OCI-LY1 (cell line): ENCODE measurements at regions not wholly inside any gene's neighbourhood (a gene's known extent, or its start where the extent isn't known, plus 50 kb on each side); places are given as distances from the start of the nearest gene placed in this dataset.

Experiments used
- H2AFZ ChIP-seq: fragments of 200-600 bp; sonication (generic), shearing (Covaris generic); 2 replicates; pipeline ENCODE4 v1.6.0; 2014; ENCODE audit warnings: antibody characterized with exemption, mild to moderate bottlenecking, low read length
- H3F3A ChIP-seq: fragments of 200-600 bp; sonication (generic), shearing (Covaris generic); 2 replicates; pipeline ENCODE4 v1.6.0; 2014; ENCODE audit warnings: mild to moderate bottlenecking, antibody characterized with exemption, low read length, moderate library complexity; ENCODE audit not compliant: insufficient read depth
- H3K27ac ChIP-seq: fragments of 200-600 bp; sonication (generic); 2 replicates; pipeline ENCODE4 v1.5.1; 2014; ENCODE audit warnings: low read length, mixed run types, mild to moderate bottlenecking, low read depth; ENCODE audit not compliant: poor library complexity, severe bottlenecking
- H3K27me3 ChIP-seq: fragments of 200-600 bp; sonication (generic); 2 replicates; pipeline ENCODE4 v1.6.0; 2014; ENCODE audit warnings: antibody characterized with exemption, mild to moderate bottlenecking, low read length, moderate library complexity; ENCODE audit not compliant: insufficient read depth
- H3K36me3 ChIP-seq: fragments of 200-600 bp; sonication (generic); 2 replicates; pipeline ENCODE4 v1.6.1; 2014; ENCODE audit warnings: mild to moderate bottlenecking, antibody characterized with exemption, low read length, moderate library complexity, mixed read lengths; ENCODE audit not compliant: insufficient read depth
- H3K4me1 ChIP-seq: fragments of 200-600 bp; sonication (generic); 2 replicates; pipeline ENCODE4 v1.5.1; 2014; ENCODE audit warnings: mild to moderate bottlenecking, low read length, moderate library complexity; ENCODE audit not compliant: insufficient read depth, severe bottlenecking
- H3K4me2 ChIP-seq: fragments of 200-600 bp; sonication (generic), shearing (Covaris generic); 2 replicates; pipeline ENCODE4 v1.6.1; 2014; ENCODE audit warnings: low read length
- H3K4me3 ChIP-seq: fragments of 200-600 bp; sonication (generic); 2 replicates; pipeline ENCODE4 v1.5.1; 2014; ENCODE audit warnings: low read length, low read depth, mild to moderate bottlenecking, mixed read lengths; ENCODE audit not compliant: poor library complexity, severe bottlenecking
- H3K79me2 ChIP-seq: fragments of 200-600 bp; shearing (Covaris generic); 2 replicates; pipeline ENCODE4 v1.6.1; 2016; ENCODE audit warnings: mixed run types, low read length, mixed read lengths; ENCODE audit not compliant: insufficient read depth
- H3K9ac ChIP-seq: fragments of 200-600 bp; sonication (generic), shearing (Covaris generic); 2 replicates; pipeline ENCODE4 v1.6.1; 2014; ENCODE audit warnings: mild to moderate bottlenecking, low read length, mixed read lengths
- H3K9me2 ChIP-seq: fragments of 200-600 bp; sonication (generic), shearing (Covaris generic); 2 replicates; pipeline ENCODE4 v1.6.1; 2014; ENCODE audit warnings: low read depth, mild to moderate bottlenecking, low read length, mixed read lengths
- H3K9me3 ChIP-seq: fragments of 200-600 bp; shearing (Covaris generic); 2 replicates; pipeline ENCODE4 v1.6.1; 2014; ENCODE audit warnings: low read length, mixed read lengths
- H4K20me1 ChIP-seq: fragments of 200-600 bp; sonication (generic), shearing (Covaris generic); 2 replicates; pipeline ENCODE4 v1.6.0; 2016; ENCODE audit warnings: mild to moderate bottlenecking, low read length; ENCODE audit not compliant: insufficient read depth
- EZH2 ChIP-seq: fragments of 200-600 bp; sonication (generic), shearing (Covaris generic); IDR thresholded peaks from 2 replicates; pipeline ENCODE4 v1.8.0; 2017; ENCODE audit warnings: borderline replicate concordance, mixed run types, mild to moderate bottlenecking, antibody characterized with exemption, low read length, moderate library complexity, mixed read lengths
- TF ChIP-seq, protein P1 (sequence below): fragments of 200-600 bp; sonication (generic), shearing (Covaris generic); IDR thresholded peaks from 2 replicates; pipeline ENCODE4 v1.5.1; 2017; ENCODE audit warnings: mild to moderate bottlenecking, antibody characterized with exemption, low read length, moderate library complexity, mixed read lengths

- Histone ChIP-seq H3K27ac (no peak overlapping the region), H3K27me3 (no peaks in the 10 kb centered on the region), H3K4me3 (no peak overlapping the region), H4K20me1 (no peaks in the 10 kb centered on the region), H3F3A (no peaks in the 10 kb centered on the region), H3K9ac (no peak overlapping the region), H3K4me1 (no peaks in the 10 kb centered on the region), H3K9me2 (no peaks in the 10 kb centered on the region), H2AFZ (no peak overlapping the region), H3K4me2 (no peak overlapping the region), H3K9me3 (no peaks in the 10 kb centered on the region), H3K79me2 (no peaks in the 10 kb centered on the region), H3K36me3 (no peaks in the 10 kb centered on the region)
- TF ChIP-seq EZH2 = no peak
- TF ChIP-seq, protein P1, sequence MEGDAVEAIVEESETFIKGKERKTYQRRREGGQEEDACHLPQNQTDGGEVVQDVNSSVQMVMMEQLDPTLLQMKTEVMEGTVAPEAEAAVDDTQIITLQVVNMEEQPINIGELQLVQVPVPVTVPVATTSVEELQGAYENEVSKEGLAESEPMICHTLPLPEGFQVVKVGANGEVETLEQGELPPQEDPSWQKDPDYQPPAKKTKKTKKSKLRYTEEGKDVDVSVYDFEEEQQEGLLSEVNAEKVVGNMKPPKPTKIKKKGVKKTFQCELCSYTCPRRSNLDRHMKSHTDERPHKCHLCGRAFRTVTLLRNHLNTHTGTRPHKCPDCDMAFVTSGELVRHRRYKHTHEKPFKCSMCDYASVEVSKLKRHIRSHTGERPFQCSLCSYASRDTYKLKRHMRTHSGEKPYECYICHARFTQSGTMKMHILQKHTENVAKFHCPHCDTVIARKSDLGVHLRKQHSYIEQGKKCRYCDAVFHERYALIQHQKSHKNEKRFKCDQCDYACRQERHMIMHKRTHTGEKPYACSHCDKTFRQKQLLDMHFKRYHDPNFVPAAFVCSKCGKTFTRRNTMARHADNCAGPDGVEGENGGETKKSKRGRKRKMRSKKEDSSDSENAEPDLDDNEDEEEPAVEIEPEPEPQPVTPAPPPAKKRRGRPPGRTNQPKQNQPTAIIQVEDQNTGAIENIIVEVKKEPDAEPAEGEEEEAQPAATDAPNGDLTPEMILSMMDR = no peak
These were observed 357.5 kb upstream of the FAM47C start for GRCh38 chrX:36650622-36651021.

DNA sequence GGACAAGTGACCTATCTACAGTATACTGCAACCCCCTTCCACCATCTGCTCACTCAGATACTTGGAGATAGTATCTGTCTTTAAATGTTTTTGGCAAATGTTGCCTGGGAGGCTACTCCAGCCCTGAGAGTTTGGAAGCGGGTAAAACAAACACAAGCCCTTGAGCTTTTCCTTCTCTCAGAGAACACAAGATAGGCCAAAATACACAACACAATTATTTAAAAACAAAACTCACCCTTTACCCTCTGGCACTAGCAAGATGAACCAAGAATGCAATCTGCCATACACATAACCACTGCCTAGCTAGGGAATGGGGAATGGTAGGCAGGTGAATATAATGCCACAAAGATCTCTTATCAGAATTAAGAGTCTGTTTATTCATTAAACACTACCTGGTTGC lies 324.7 kb upstream of the FAM47C start:
- H3K36me3 ChIP-seq = no peaks in the 10 kb centered on the region
- no peaks in the 10 kb centered on the region for H3F3A ChIP-seq
- no peaks in the 10 kb centered on the region for H3K9me3 ChIP-seq
- H3K9me2 ChIP-seq = no peaks in the 10 kb centered on the region
- H3K4me1 ChIP-seq = no peaks in the 10 kb centered on the region
- H4K20me1 ChIP-seq = no peaks in the 10 kb centered on the region
- no peaks in the 10 kb centered on the region for H3K27me3 ChIP-seq
- no peak overlapping the region for H2AFZ ChIP-seq
- H3K79me2 ChIP-seq = no peaks in the 10 kb centered on the region
- H3K4me2 ChIP-seq = no peak overlapping the region
- no peak overlapping the region for H3K27ac ChIP-seq
- no peak for TF ChIP-seq EZH2
- TF ChIP-seq, protein P1 = no peak
- no peak overlapping the region for H3K9ac ChIP-seq
- no peak overlapping the region for H3K4me3 ChIP-seq

DNA sequence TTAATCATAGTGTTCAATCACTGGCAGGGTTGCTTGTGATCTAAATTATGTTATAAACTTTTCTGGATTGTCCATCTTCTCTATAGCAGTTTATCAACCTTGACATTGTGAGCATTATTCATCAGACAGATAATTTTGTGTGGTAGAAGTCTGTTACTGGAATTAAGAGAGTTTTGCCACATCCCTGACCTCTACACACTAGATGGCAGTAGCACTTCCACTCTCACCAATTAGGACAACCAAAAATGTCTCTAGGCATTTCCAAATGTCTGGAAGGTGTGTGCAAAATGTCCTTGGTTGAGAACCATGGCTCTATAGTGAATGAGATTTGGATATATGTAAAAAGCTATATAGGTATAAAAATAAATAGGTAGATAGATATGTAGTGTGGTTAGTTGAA lies 324.1 kb upstream of the FAM47C start:
- no peak overlapping the region for H3K9ac ChIP-seq
- H4K20me1 ChIP-seq = no peaks in the 10 kb centered on the region

More for the DNA sequence above, 324.1 kb upstream of the FAM47C start:
- H3K36me3 ChIP-seq = no peaks in the 10 kb centered on the region
- no peaks in the 10 kb centered on the region for H3K79me2 ChIP-seq
- no peak for TF ChIP-seq EZH2
- TF ChIP-seq, protein P1 = no peak
- no peak overlapping the region for H3K4me3 ChIP-seq
- no peak overlapping the region for H3K4me2 ChIP-seq
- H3K9me3 ChIP-seq = no peaks in the 10 kb centered on the region
- H2AFZ ChIP-seq = no peak overlapping the region
- H3K27me3 ChIP-seq = no peaks in the 10 kb centered on the region
- H3F3A ChIP-seq = no peaks in the 10 kb centered on the region
- H3K9me2 ChIP-seq = no peaks in the 10 kb centered on the region
- no peaks in the 10 kb centered on the region for H3K4me1 ChIP-seq
- no peak overlapping the region for H3K27ac ChIP-seq
